ENCODE measurements at regions not wholly inside any gene's neighbourhood (a gene's known extent, or its start where the extent isn't known, plus 50 kb on each side); places are given as distances from the start of the nearest gene placed in this dataset.
A peak's percentile ranks its signal among the peaks of the same experiment; 100 is the strongest.

GRCh38 chr6:43873806-43874714, 104.0 kb downstream of the VEGFA start:
- DNase-seq (ENCODE audit: low read depth in 2 of 2), result no peak

GRCh38 chr6:43871933-43872332, 101.9 kb downstream of the VEGFA start:
- no peak for DNase-seq (ENCODE audit: low read depth in 2 of 2)

- no peak for DNase-seq (ENCODE audit: low read depth in 2 of 2)
Measured at GRCh38 chr6:43871284-43871683, 101.3 kb downstream of the VEGFA start.

GRCh38 chr6:43870660-43871061, 100.7 kb downstream of the VEGFA start:
- no peak for DNase-seq (ENCODE audit: low read depth in 2 of 2)

GRCh38 chr6:43869792-43870659, 100.0 kb downstream of the VEGFA start:
- DNase-seq (ENCODE audit: low read depth in 2 of 2), result no peak

GRCh38 chr6:43869079-43869710, 99.2 kb downstream of the VEGFA start:
- DNase-seq (ENCODE audit: low read depth in 2 of 2), result no peak

- DNase-seq (ENCODE audit: low read depth in 2 of 2), result no peak
Measured at GRCh38 chr6:43868467-43868866, 98.5 kb downstream of the VEGFA start.

- no peak for DNase-seq (ENCODE audit: low read depth in 2 of 2)
Measured at GRCh38 chr6:43867996-43868395, 98.0 kb downstream of the VEGFA start.

GRCh38 chr6:43867246-43867645, 97.2 kb downstream of the VEGFA start:
- no peak for DNase-seq (ENCODE audit: low read depth in 2 of 2)

- DNase-seq (ENCODE audit: low read depth in 2 of 2), result no peak
Measured at GRCh38 chr6:43865932-43866645, 96.1 kb downstream of the VEGFA start.

GRCh38 chr6:43865086-43865485, 95.1 kb downstream of the VEGFA start:
- no peak for DNase-seq (ENCODE audit: low read depth in 2 of 2)

GRCh38 chr6:43862925-43863324, 92.9 kb downstream of the VEGFA start:
- no peak for DNase-seq (ENCODE audit: low read depth in 2 of 2)

- no peak for DNase-seq (ENCODE audit: low read depth in 2 of 2)
Measured at GRCh38 chr6:43861212-43861894, 91.3 kb downstream of the VEGFA start.

GRCh38 chr6:43860285-43860684, 90.3 kb downstream of the VEGFA start:
- DNase-seq (ENCODE audit: low read depth in 2 of 2), result no peak

- no peak for DNase-seq (ENCODE audit: low read depth in 2 of 2)
Measured at GRCh38 chr6:43859213-43859612, 89.2 kb downstream of the VEGFA start.

- DNase-seq (ENCODE audit: low read depth in 2 of 2), result no peak
Measured at GRCh38 chr6:43858161-43859153, 88.4 kb downstream of the VEGFA start.

GRCh38 chr6:43856005-43856765, 86.2 kb downstream of the VEGFA start:
- DNase-seq (ENCODE audit: low read depth in 2 of 2), result peak; percentile 15 to 38

- no peak for DNase-seq (ENCODE audit: low read depth in 2 of 2)
Measured at GRCh38 chr6:43855247-43855646, 85.2 kb downstream of the VEGFA start.

All from lung microvascular endothelial cell (primary cell).